ENCODE measurements at regions not wholly inside any gene's neighbourhood (a gene's known extent, or its start where the extent isn't known, plus 50 kb on each side); places are given as distances from the start of the nearest gene placed in this dataset.

DNA sequence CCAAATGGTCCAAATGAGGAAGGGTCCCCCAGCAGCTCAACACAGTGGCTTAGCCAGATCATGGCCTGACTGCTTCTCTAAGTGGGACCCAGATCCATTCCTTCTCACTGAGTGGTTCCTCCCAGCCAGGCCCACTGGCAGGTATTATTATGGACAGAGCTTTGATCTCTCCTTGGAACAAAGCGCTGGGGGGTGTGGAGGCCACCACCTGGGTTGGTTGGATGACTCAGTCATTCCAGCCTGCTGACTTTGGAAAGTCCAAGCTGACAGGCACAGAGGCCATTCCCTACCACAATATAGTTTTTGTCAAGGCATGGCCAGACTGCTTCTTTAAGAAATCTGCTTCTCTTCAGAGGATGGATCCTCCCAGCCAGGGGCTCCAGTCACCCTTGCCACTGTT is 341.1 kb downstream of the BTG1 start:
- H3K27ac ChIP-seq = no peak overlapping the region
- no peak for TF ChIP-seq CTCF (conservative IDR thresholded peaks at IDR 0.05; ENCODE audit: low read depth, low read length)
- H3K27me3 ChIP-seq (ENCODE audit: insufficient read depth, low read depth) = no peaks in the 10 kb centered on the region
- H3K4me2 ChIP-seq = no peak overlapping the region
- no peak overlapping the region for H3K9ac ChIP-seq
- no peaks in the 10 kb centered on the region for H3K4me1 ChIP-seq (ENCODE audit: low read depth, poor library complexity, severe bottlenecking)
- no peaks in the 10 kb centered on the region for H3K36me3 ChIP-seq (ENCODE audit: insufficient read depth)
- no peaks in the 10 kb centered on the region for H3K79me2 ChIP-seq (ENCODE audit: insufficient read depth, low read depth)
- H4K20me1 ChIP-seq (ENCODE audit: insufficient read depth) = no peaks in the 10 kb centered on the region
- no peak overlapping the region for H3K4me3 ChIP-seq (IDR thresholded peaks at IDR 0.05; ENCODE audit: insufficient read depth, low read depth, low read length)
- H2AFZ ChIP-seq (ENCODE audit: low read depth) = no peak overlapping the region

DNA sequence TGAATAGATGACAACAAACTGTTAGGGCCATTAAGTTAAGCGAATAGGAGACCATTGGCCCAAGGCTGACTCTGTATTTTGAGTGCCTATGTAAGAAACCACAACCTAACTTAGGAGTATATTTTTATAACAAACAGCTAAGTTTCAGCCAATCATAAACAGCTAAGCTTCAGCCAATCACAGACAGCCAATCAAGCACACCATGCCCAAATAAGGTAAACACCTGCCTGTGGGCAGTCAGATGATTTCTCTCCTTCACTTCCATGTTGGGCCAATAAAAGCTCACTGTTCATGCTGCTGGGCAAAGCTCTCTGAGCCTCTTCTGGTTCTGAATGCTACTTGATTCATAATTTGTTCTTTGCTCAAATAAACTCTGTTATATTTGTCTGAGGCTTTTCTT is 344.6 kb downstream of the BTG1 start:
- no peaks in the 10 kb centered on the region for H3K4me1 ChIP-seq (ENCODE audit: low read depth, poor library complexity, severe bottlenecking)
- TF ChIP-seq CTCF (conservative IDR thresholded peaks at IDR 0.05; ENCODE audit: low read depth, low read length) = no peak
- no peak overlapping the region for H3K4me2 ChIP-seq
- no peaks in the 10 kb centered on the region for H4K20me1 ChIP-seq (ENCODE audit: insufficient read depth)
- H3K27me3 ChIP-seq (ENCODE audit: insufficient read depth, low read depth) = no peaks in the 10 kb centered on the region
- H3K27ac ChIP-seq = no peak overlapping the region
- no peak overlapping the region for H3K9ac ChIP-seq
- H3K4me3 ChIP-seq (IDR thresholded peaks at IDR 0.05; ENCODE audit: insufficient read depth, low read depth, low read length) = no peak overlapping the region
- H3K79me2 ChIP-seq (ENCODE audit: insufficient read depth, low read depth) = no peaks in the 10 kb centered on the region
- no peaks in the 10 kb centered on the region for H3K36me3 ChIP-seq (ENCODE audit: insufficient read depth)
- no peak overlapping the region for H2AFZ ChIP-seq (ENCODE audit: low read depth)

- no peaks in the 10 kb centered on the region for H3K27me3 ChIP-seq (ENCODE audit: insufficient read depth, low read depth)
- H3K36me3 ChIP-seq (ENCODE audit: insufficient read depth) = no peaks in the 10 kb centered on the region
- no peak overlapping the region for H3K4me2 ChIP-seq
- H2AFZ ChIP-seq (ENCODE audit: low read depth) = no peak overlapping the region
- TF ChIP-seq CTCF (conservative IDR thresholded peaks at IDR 0.05; ENCODE audit: low read depth, low read length) = no peak
- no peak overlapping the region for H3K4me3 ChIP-seq (IDR thresholded peaks at IDR 0.05; ENCODE audit: insufficient read depth, low read depth, low read length)
- H3K9ac ChIP-seq = no peak overlapping the region
- H3K27ac ChIP-seq = no peak overlapping the region
- no peaks in the 10 kb centered on the region for H3K4me1 ChIP-seq (ENCODE audit: low read depth, poor library complexity, severe bottlenecking)
- H4K20me1 ChIP-seq (ENCODE audit: insufficient read depth) = no peaks in the 10 kb centered on the region
- H3K79me2 ChIP-seq (ENCODE audit: insufficient read depth, low read depth) = no peaks in the 10 kb centered on the region
Measured at GRCh38 chr12:91793676-91794075, 352.0 kb downstream of the BTG1 start.

DNA sequence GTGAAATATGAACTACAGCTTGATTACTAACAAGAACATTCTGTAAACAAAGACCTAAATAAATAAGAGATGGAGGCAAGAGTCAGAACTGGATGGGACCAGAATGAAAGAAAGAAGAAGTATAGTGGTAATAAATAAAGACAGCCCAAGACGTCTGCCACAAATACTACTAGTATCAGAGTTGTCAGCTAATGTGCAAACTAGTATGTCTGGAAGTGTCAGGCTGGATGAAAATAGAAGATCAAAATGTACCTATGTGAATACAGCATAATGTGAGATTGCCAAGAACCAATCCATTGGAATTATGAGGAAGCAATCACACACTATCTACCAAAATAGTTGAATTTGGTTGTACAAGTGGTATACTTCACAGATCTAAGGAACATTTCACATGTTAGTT is 353.0 kb downstream of the BTG1 start:
- Histone ChIP-seq H3K4me2 (no peak overlapping the region), H3K9ac (no peak overlapping the region), H4K20me1 (ENCODE audit: insufficient read depth) (no peaks in the 10 kb centered on the region), H3K79me2 (ENCODE audit: insufficient read depth, low read depth) (no peaks in the 10 kb centered on the region), H3K4me3 (IDR thresholded peaks at IDR 0.05; ENCODE audit: insufficient read depth, low read depth, low read length) (no peak overlapping the region), H3K4me1 (ENCODE audit: low read depth, poor library complexity, severe bottlenecking) (no peaks in the 10 kb centered on the region), H3K27ac (no peak overlapping the region), H3K27me3 (ENCODE audit: insufficient read depth, low read depth) (no peaks in the 10 kb centered on the region), H3K36me3 (ENCODE audit: insufficient read depth) (no peaks in the 10 kb centered on the region), H2AFZ (ENCODE audit: low read depth) (no peak overlapping the region)
- TF ChIP-seq CTCF (conservative IDR thresholded peaks at IDR 0.05; ENCODE audit: low read depth, low read length) = no peak

Data from KMS-11 (cell line).